OCI-LY7 (cell line): ENCODE measurements at regions not wholly inside any gene's neighbourhood (a gene's known extent, or its start where the extent isn't known, plus 50 kb on each side); places are given as distances from the start of the nearest gene placed in this dataset.

Experiments used
- BruUV-seq: library from RNA; stranded (reverse); fragments of 400-500 nt; replicated peaks from 2 replicates; lab custom pipeline; 2021; lab: Mats Ljungman, UMichigan
- CTCF ChIA-PET: fragments of 300-600 bp; sonication (Branson Sonifier 250); formaldehyde crosslinking; loops from one replicate; lab custom pipeline; 2022; ENCODE audit warnings: antibody characterized with exemption; ENCODE audit not compliant: unreplicated experiment; lab: Charles Lee
- POLR2A ChIA-PET: fragments of 300-600 bp; sonication (Branson Sonifier 250); formaldehyde crosslinking; loops from one replicate; lab custom pipeline; 2022; ENCODE audit warnings: antibody characterized with exemption; lab: Charles Lee
- DNase-seq: peaks from one replicate; pipeline ENCODE4 v3.0.0-alpha.2; 2015; ENCODE audit warnings: low spot score
- H2AFZ ChIP-seq: fragments of 200-600 bp; sonication (generic), shearing (Covaris generic); 2 replicates; pipeline ENCODE4 v1.6.1; 2014; ENCODE audit warnings: mild to moderate bottlenecking, antibody characterized with exemption, low read length, moderate library complexity
- H3K27ac ChIP-seq: fragments of 200-600 bp; sonication (generic); 2 replicates; pipeline ENCODE4 v1.5.1; 2014; ENCODE audit warnings: mixed run types, low read depth, mild to moderate bottlenecking, moderate library complexity, low read length, inconsistent platforms; ENCODE audit not compliant: poor library complexity, severe bottlenecking
- H3K36me3 ChIP-seq: fragments of 200-600 bp; sonication (generic); 2 replicates; pipeline ENCODE4 v1.6.1; 2014; ENCODE audit warnings: mild to moderate bottlenecking, antibody characterized with exemption, low read length, moderate library complexity, mixed read lengths; ENCODE audit not compliant: insufficient read depth
- H3K4me1 ChIP-seq: fragments of 200-600 bp; sonication (generic); 2 replicates; pipeline ENCODE4 v1.5.1; 2014; ENCODE audit warnings: mild to moderate bottlenecking, low read length; ENCODE audit not compliant: insufficient read depth, poor library complexity, severe bottlenecking
- H3K4me2 ChIP-seq: fragments of 200-600 bp; sonication (generic); 2 replicates; pipeline ENCODE4 v1.6.1; 2014; ENCODE audit warnings: mild to moderate bottlenecking, low read length
- H3K4me3 ChIP-seq: fragments of 200-600 bp; sonication (generic); 2 replicates; pipeline ENCODE4 v1.5.1; 2014; ENCODE audit warnings: mild to moderate bottlenecking, low read depth, low read length; ENCODE audit not compliant: poor library complexity, severe bottlenecking
- H3K79me2 ChIP-seq: fragments of 200-600 bp; sonication (generic); 2 replicates; pipeline ENCODE4 v1.6.1; 2016; ENCODE audit warnings: low read depth, mild to moderate bottlenecking, low read length, moderate library complexity, mixed read lengths; ENCODE audit not compliant: insufficient read depth
- H3K9me2 ChIP-seq: fragments of 200-600 bp; sonication (generic); 2 replicates; pipeline ENCODE4 v1.6.1; 2016; ENCODE audit warnings: mild to moderate bottlenecking, low read length, mixed read lengths; ENCODE audit not compliant: insufficient read depth
- H3K9me3 ChIP-seq: fragments of 200-600 bp; sonication (generic); 2 replicates; pipeline ENCODE4 v1.6.1; 2014; ENCODE audit warnings: mild to moderate bottlenecking, mixed run types, low read length, mixed read lengths
- H4K20me1 ChIP-seq: fragments of 200-600 bp; sonication (generic); 2 replicates; pipeline ENCODE4 v1.6.1; 2014; ENCODE audit warnings: mild to moderate bottlenecking, antibody characterized with exemption, low read length, moderate library complexity, mixed read lengths; ENCODE audit not compliant: insufficient read depth
- EZH2phosphoT487 ChIP-seq: fragments of 200-600 bp; sonication (generic); IDR thresholded peaks from 2 replicates; pipeline ENCODE4 v1.6.1; 2018; ENCODE audit warnings: low read depth, borderline replicate concordance, mild to moderate bottlenecking, mixed run types, antibody characterized with exemption, low read length, moderate library complexity, mixed read lengths
- intact Hi-C: fragments of 100-400 bp; cut with micrococcal nuclease; formaldehyde crosslinking; loops from one replicate; pipeline ENCODE4 v1.10.0; 2022; ENCODE audit not compliant: unreplicated experiment
- TF ChIP-seq, protein P1 (sequence below): fragments of 200-600 bp; sonication (generic); conservative IDR thresholded peaks from 2 replicates; pipeline ENCODE4 v1.5.1; 2014; ENCODE audit warnings: mild to moderate bottlenecking, antibody characterized with exemption, low read length, moderate library complexity, mixed read lengths

DNA sequence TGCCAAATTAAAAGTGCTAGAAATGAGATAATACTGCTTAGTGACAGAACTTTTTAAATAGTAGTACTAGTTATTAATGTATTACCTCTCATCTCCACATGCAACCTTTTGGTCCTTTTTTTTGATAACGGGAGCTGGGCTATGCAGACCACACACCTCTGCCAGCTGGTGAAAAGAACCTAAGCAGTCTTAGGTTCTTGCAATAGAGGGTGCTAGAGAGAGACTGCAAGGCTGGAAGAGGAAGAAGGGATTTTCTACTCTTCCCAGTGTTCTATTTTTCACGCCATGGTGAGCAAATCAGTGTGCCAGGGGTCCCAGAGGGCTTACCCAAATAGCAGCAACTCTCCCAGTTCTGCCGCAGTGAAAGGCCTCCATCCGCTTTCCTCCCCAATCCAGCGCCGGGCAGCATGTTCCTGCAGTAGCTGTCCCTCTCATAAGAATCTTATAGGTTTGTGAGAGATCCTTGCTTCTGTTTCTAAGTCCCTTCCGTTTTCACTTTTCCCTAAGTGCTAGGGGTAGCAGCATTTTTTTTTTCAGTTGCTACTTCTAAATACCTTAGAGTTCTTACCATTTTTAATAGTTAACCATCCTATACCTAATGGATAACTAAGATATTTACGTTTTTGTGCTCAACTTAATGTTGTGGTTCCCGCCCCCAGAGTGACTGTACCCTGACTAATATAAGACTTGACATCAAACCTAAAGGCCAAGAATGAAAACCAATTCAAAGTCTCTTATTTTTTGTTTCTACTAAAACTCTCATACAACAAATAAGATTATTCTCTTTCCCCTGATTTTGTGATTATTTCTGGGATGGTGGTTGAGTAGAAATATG, 69.4 kb upstream of the UBE2E3 start:
- Histone ChIP-seq H3K9me2 (no peaks in the 10 kb centered on the region), H3K9me3 (no peaks in the 10 kb centered on the region), H2AFZ (no peak overlapping the region), H3K27ac (no peak overlapping the region), H4K20me1 (no peaks in the 10 kb centered on the region), H3K79me2 (no peaks in the 10 kb centered on the region), H3K36me3 (no peaks in the 10 kb centered on the region), H3K4me1 (no peaks in the 10 kb centered on the region), H3K4me2 (no peak overlapping the region), H3K4me3 (no peak overlapping the region)
- TF ChIP-seq, protein P1, sequence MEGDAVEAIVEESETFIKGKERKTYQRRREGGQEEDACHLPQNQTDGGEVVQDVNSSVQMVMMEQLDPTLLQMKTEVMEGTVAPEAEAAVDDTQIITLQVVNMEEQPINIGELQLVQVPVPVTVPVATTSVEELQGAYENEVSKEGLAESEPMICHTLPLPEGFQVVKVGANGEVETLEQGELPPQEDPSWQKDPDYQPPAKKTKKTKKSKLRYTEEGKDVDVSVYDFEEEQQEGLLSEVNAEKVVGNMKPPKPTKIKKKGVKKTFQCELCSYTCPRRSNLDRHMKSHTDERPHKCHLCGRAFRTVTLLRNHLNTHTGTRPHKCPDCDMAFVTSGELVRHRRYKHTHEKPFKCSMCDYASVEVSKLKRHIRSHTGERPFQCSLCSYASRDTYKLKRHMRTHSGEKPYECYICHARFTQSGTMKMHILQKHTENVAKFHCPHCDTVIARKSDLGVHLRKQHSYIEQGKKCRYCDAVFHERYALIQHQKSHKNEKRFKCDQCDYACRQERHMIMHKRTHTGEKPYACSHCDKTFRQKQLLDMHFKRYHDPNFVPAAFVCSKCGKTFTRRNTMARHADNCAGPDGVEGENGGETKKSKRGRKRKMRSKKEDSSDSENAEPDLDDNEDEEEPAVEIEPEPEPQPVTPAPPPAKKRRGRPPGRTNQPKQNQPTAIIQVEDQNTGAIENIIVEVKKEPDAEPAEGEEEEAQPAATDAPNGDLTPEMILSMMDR: no peak
- TF ChIP-seq EZH2phosphoT487: no peak
- intact Hi-C loops: no loop called here
- DNase-seq: no peak
- POLR2A ChIA-PET: interaction anchor here (0.5 to 0.7 kb wide), 3 partner anchors 25 to 414 kb away, joined by 3 read pairs; no protein-coding TSS in a partner anchor
- BruUV-seq: no TSS peak
- CTCF ChIA-PET: no interaction called here

DNA sequence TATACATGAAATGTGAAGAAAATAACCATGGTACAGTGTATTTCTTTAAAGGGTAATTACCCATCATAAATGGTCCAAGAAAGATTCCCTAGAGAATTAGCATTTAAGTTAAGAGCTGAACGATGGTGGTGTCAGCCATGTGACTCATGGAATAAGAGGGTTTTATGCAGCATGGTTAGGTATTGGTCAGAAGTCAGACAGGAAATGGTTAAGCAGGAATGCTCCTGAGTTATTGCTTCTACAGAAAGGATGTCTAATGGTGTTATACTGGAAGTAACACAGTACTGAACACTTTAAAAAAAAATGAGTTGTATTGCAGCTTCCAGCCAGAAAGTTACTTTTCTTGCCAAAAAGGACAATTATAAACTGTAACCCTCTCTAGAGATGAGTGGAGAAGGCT, 72.7 kb upstream of the UBE2E3 start:
- intact Hi-C loops: no loop called here
- POLR2A ChIA-PET: interaction anchor here (1.1 kb wide), 1 partner anchor 23 kb away, joined by 4 read pairs; no protein-coding TSS in a partner anchor
- H4K20me1 ChIP-seq: no peaks in the 10 kb centered on the region
- H3K36me3 ChIP-seq: no peaks in the 10 kb centered on the region
- H3K27ac ChIP-seq: no peak overlapping the region
- H2AFZ ChIP-seq: no peak overlapping the region
- no peaks in the 10 kb centered on the region for H3K79me2 ChIP-seq
- no peaks in the 10 kb centered on the region for H3K9me3 ChIP-seq
- no peak overlapping the region for H3K4me2 ChIP-seq
- H3K4me1 ChIP-seq: no peaks in the 10 kb centered on the region
- no peak overlapping the region for H3K4me3 ChIP-seq
- TF ChIP-seq, protein P1: no peak
- TF ChIP-seq EZH2phosphoT487: no peak
- CTCF ChIA-PET: no interaction called here
- no TSS peak for BruUV-seq
- no peaks in the 10 kb centered on the region for H3K9me2 ChIP-seq
- no peak for DNase-seq

DNA sequence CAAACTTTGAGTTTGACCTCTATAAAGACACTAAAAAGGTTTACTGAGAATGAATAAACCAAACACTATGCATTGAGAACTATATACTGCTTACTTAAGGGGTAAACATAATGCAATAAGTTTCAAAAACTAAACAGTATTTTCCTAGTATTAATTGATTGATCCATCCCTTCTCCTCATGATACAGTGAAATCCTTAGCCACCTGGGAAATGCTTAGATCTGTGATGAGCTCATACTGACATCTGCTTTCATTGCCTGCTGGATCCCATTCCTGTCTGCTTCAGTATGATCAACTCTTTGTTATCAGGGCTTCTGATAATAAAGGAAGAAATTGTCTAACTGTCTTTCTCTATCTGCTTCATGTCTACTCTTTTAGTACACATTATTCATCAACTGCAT, 74.9 kb upstream of the UBE2E3 start:
- POLR2A ChIA-PET: no interaction called here

More for the DNA sequence above, 74.9 kb upstream of the UBE2E3 start:
- H4K20me1 ChIP-seq: no peaks in the 10 kb centered on the region
- no peaks in the 10 kb centered on the region for H3K36me3 ChIP-seq
- H3K9me2 ChIP-seq: no peaks in the 10 kb centered on the region
- no peak overlapping the region for H3K4me3 ChIP-seq
- intact Hi-C loops: no loop called here
- H3K4me2 ChIP-seq: no peak overlapping the region
- no peaks in the 10 kb centered on the region for H3K9me3 ChIP-seq
- BruUV-seq: no TSS peak
- CTCF ChIA-PET: no interaction called here
- DNase-seq: no peak
- H3K79me2 ChIP-seq: no peaks in the 10 kb centered on the region
- no peaks in the 10 kb centered on the region for H3K4me1 ChIP-seq
- H3K27ac ChIP-seq: no peak overlapping the region
- no peak overlapping the region for H2AFZ ChIP-seq
- TF ChIP-seq, protein P1: no peak
- TF ChIP-seq EZH2phosphoT487: no peak
